HCT116 (cell line): ENCODE measurements at regions not wholly inside any gene's neighbourhood (a gene's known extent, or its start where the extent isn't known, plus 50 kb on each side); places are given as distances from the start of the nearest gene placed in this dataset.

Experiments used
- ATAC-seq: fragments of 200-7000 bp; cut with Tn5 transposase; 2 replicates; pipeline ENCODE4 v1.9.1; 2020; ENCODE audit warnings: mild to moderate bottlenecking, moderate library complexity
- BruUV-seq: library from RNA; stranded (reverse); fragments of 400-500 nt; replicated peaks from 2 replicates; lab custom pipeline; 2021; lab: Mats Ljungman, UMichigan
- CTCF ChIA-PET: fragments of 300-600 bp; sonication (Branson Sonifier 250); formaldehyde crosslinking; loops from one replicate; lab custom pipeline; 2021; ENCODE audit warnings: antibody characterized with exemption; lab: Charles Lee
- POLR2A ChIA-PET: fragments of 300-600, 350-600 bp; sonication (Branson Sonifier 250); formaldehyde crosslinking; loops from one replicate; lab custom pipeline; 2021; ENCODE audit warnings: antibody characterized with exemption; lab: Charles Lee
- RAD21 ChIA-PET, 2 experiments: fragments of 300-600 bp; sonication (Branson Sonifier 250); formaldehyde crosslinking; loops; one replicate each; lab custom pipeline; 2023; ENCODE audit warnings: low total read pairs in 2 of 2; ENCODE audit not compliant: uncharacterized antibody in 2 of 2, unreplicated experiment in 2 of 2, low non-redundant PET in 1 of 2; lab: Charles Lee
- DNase-seq: peaks from one replicate; pipeline ENCODE4 v3.0.0-alpha.2; 2010; ENCODE audit warnings: low read depth, low spot score
- H2AFZ ChIP-seq: fragments of 200-600 bp; shearing (Covaris generic), sonication (generic); 2 replicates; pipeline ENCODE4 v1.6.1; 2017; ENCODE audit warnings: low read depth, mixed run types, mixed read lengths, antibody characterized with exemption, low read length; ENCODE audit not compliant: poor library complexity, severe bottlenecking
- H3K27ac ChIP-seq: 2 replicates; pipeline ENCODE4 v1.5.1; 2012; ENCODE audit warnings: low read depth, low read length
- H3K27me3 ChIP-seq: fragments of 200-600 bp; sonication (generic); 2 replicates; pipeline ENCODE4 v1.6.1; 2016; ENCODE audit warnings: mixed run types, low read length, mixed read lengths; ENCODE audit not compliant: insufficient read depth
- H3K36me3 ChIP-seq, 2 experiments: fragments of 200-500 bp in 1 of 2; fragments of 200-600 bp in 1 of 2; sonication (Bioruptor generic) in 1 of 2; sonication (generic) in 1 of 2; 2 replicates each; pipeline versions ENCODE4 v1.5.1 to v1.6.1; 2014 to 2016; ENCODE audit warnings: low read length in 2 of 2, inconsistent platforms in 1 of 2, mixed read lengths in 1 of 2, mixed run types in 1 of 2; ENCODE audit not compliant: insufficient read depth in 2 of 2, control insufficient read depth in 1 of 2
- H3K4me1 ChIP-seq, 2 experiments: fragments of 200-600 bp in 1 of 2; sonication (generic) in 1 of 2; 2 replicates each; pipeline versions ENCODE4 v1.5.1 to v1.6.1; 2012 to 2017; ENCODE audit warnings: low read length in 2 of 2, inconsistent platforms in 1 of 2, mild to moderate bottlenecking in 1 of 2, mixed read lengths in 1 of 2, mixed run types in 1 of 2, moderate library complexity in 1 of 2; ENCODE audit not compliant: insufficient read depth in 2 of 2, control insufficient read depth in 1 of 2
- H3K4me2 ChIP-seq: fragments of 200-600 bp; sonication (generic); 2 replicates; pipeline ENCODE4 v1.6.1; 2017; ENCODE audit warnings: mixed run types, low read length, mixed read lengths
- H3K4me3 ChIP-seq, 2 experiments: fragments of 200-600 bp in 1 of 2; sonication (generic) in 1 of 2; replicated peaks in 1 of 2; 2 replicates each; pipeline ENCODE4 v1.5.1; 2011 to 2016; ENCODE audit warnings: low read length in 2 of 2, control low read depth in 1 of 2, low read depth in 1 of 2, mild to moderate bottlenecking in 1 of 2, mixed read lengths in 1 of 2, mixed run types in 1 of 2
- H3K79me2 ChIP-seq: fragments of 200-600 bp; sonication (generic); 2 replicates; pipeline ENCODE4 v1.6.1; 2017; ENCODE audit warnings: mild to moderate bottlenecking, mixed run types, low read length, moderate library complexity, mixed read lengths; ENCODE audit not compliant: insufficient read depth
- H3K9ac ChIP-seq: fragments of 200-600 bp; sonication (generic); 2 replicates; pipeline ENCODE4 v1.6.1; 2016; ENCODE audit warnings: low read length, mixed read lengths
- H3K9me2 ChIP-seq: fragments of 200-600 bp; sonication (generic), shearing (Covaris generic); 2 replicates; pipeline ENCODE4 v1.6.1; 2017; ENCODE audit warnings: mixed run types, mild to moderate bottlenecking, moderate library complexity; ENCODE audit not compliant: insufficient read depth
- H3K9me3 ChIP-seq, 2 experiments: fragments of 200-500 bp in 1 of 2; fragments of 200-600 bp in 1 of 2; sonication (Bioruptor generic) in 1 of 2; sonication (generic) in 1 of 2; 2 replicates each; pipeline ENCODE4 v1.6.1; 2014 to 2017; ENCODE audit warnings: low read length in 2 of 2, mixed read lengths in 2 of 2, inconsistent platforms in 1 of 2, low read depth in 1 of 2, mild to moderate bottlenecking in 1 of 2, mixed run types in 1 of 2, moderate library complexity in 1 of 2; ENCODE audit not compliant: control insufficient read depth in 1 of 2, insufficient read depth in 1 of 2
- H4K20me1 ChIP-seq: fragments of 200-600 bp; sonication (generic), shearing (Covaris generic); 2 replicates; pipeline ENCODE4 v1.6.1; 2017; ENCODE audit warnings: mixed run types, mild to moderate bottlenecking, moderate library complexity; ENCODE audit not compliant: insufficient read depth
- CBX3 ChIP-seq: IDR thresholded peaks from 2 replicates; pipeline ENCODE4 v1.6.1; 2012; ENCODE audit warnings: low read depth
- JUND ChIP-seq: IDR thresholded peaks from 2 replicates; pipeline ENCODE4 v1.6.1; 2012
- POLR2AphosphoS5 ChIP-seq: IDR thresholded peaks from 2 replicates; pipeline ENCODE4 v1.6.1; 2011; ENCODE audit warnings: mild to moderate bottlenecking, low read depth, low read length, moderate library complexity
- RAD21 ChIP-seq: IDR thresholded peaks from 2 replicates; pipeline ENCODE4 v1.6.1; 2012; ENCODE audit warnings: low read depth, mild to moderate bottlenecking
- SRF ChIP-seq: IDR thresholded peaks from 2 replicates; pipeline ENCODE4 v1.6.1; 2012; ENCODE audit warnings: low read depth
- TCF7L2 ChIP-seq: IDR thresholded peaks from 2 replicates; pipeline ENCODE4 v1.7.0; 2011; ENCODE audit warnings: borderline replicate concordance, inconsistent platforms; ENCODE audit not compliant: insufficient read depth, insufficient read length; ENCODE audit errors: extremely low read depth
- ZFX ChIP-seq: fragments of 450-650 bp; IDR thresholded peaks from 2 replicates; pipeline ENCODE4 v1.6.1; 2017
- ZNF274 ChIP-seq: fragments of 200-500 bp; sonication (Bioruptor generic); IDR thresholded peaks from 2 replicates; pipeline ENCODE4 v1.6.1; 2014; ENCODE audit warnings: mild to moderate bottlenecking, low read depth, low read length, inconsistent platforms
- intact Hi-C: fragments of 100-400 bp; cut with micrococcal nuclease; formaldehyde crosslinking; loops from 2 replicates; pipeline ENCODE4 v1.10.0; 2022
- TF ChIP-seq, protein P1 (sequence below): IDR thresholded peaks from 2 replicates; pipeline ENCODE4 v1.6.1; 2012; ENCODE audit warnings: low read depth
- TF ChIP-seq, protein P2 (sequence below): IDR thresholded peaks from 2 replicates; pipeline ENCODE4 v1.6.1; 2012
- TF ChIP-seq, protein P3 (sequence below), 3 experiments: fragments of 200-600 bp in 1 of 3; sonication (generic) in 1 of 3; IDR thresholded peaks in 2 of 3; conservative IDR thresholded peaks in 1 of 3; 2 replicates each; pipeline ENCODE4 v1.5.1; 2012 to 2017; ENCODE audit warnings: low read depth in 2 of 3, low read length in 2 of 3, antibody characterized with exemption in 1 of 3, borderline replicate concordance in 1 of 3, control low read depth in 1 of 3, mild to moderate bottlenecking in 1 of 3, mixed read lengths in 1 of 3, mixed run types in 1 of 3, moderate library complexity in 1 of 3; ENCODE audit not compliant: insufficient read depth in 1 of 3

DNA sequence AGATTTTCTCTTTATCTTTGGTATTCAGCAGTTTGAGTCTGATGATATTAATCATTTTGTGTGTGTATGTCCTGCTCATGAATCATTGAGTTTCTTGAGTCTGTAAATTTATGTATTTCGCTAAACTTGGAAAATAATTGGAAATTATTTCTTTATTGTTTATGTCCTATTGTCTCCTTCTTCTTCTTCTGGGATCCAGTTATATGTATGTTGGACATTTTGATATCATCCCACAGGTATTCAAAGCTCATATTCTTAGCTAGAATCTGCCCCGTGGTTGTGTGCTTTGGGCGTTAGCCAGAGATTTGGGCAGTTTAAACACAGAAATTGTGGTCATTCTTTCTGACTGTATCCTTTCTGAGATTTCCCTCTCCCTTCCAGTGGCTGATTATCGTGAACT, 243.0 kb upstream of the SPRED2 start:
- H2AFZ ChIP-seq, result no peak overlapping the region
- CTCF ChIA-PET, result no interaction called here
- H3K27me3 ChIP-seq, result no peaks in the 10 kb centered on the region
- intact Hi-C loops, result no loop called here
- H3K79me2 ChIP-seq, result no peaks in the 10 kb centered on the region
- no peak overlapping the region for H3K4me3 ChIP-seq
- H3K9me3 ChIP-seq, result no peaks in the 10 kb centered on the region
- no peaks in the 10 kb centered on the region for H4K20me1 ChIP-seq
- ATAC-seq (no peak), DNase-seq (no peak)
- RAD21 ChIA-PET, result no interaction called here
- H3K4me1 ChIP-seq, result no peaks in the 10 kb centered on the region
- TF ChIP-seq RAD21, result no peak
- TF ChIP-seq TCF7L2, result no peak
- no peak for TF ChIP-seq ZFX
- TF ChIP-seq, protein P1, sequence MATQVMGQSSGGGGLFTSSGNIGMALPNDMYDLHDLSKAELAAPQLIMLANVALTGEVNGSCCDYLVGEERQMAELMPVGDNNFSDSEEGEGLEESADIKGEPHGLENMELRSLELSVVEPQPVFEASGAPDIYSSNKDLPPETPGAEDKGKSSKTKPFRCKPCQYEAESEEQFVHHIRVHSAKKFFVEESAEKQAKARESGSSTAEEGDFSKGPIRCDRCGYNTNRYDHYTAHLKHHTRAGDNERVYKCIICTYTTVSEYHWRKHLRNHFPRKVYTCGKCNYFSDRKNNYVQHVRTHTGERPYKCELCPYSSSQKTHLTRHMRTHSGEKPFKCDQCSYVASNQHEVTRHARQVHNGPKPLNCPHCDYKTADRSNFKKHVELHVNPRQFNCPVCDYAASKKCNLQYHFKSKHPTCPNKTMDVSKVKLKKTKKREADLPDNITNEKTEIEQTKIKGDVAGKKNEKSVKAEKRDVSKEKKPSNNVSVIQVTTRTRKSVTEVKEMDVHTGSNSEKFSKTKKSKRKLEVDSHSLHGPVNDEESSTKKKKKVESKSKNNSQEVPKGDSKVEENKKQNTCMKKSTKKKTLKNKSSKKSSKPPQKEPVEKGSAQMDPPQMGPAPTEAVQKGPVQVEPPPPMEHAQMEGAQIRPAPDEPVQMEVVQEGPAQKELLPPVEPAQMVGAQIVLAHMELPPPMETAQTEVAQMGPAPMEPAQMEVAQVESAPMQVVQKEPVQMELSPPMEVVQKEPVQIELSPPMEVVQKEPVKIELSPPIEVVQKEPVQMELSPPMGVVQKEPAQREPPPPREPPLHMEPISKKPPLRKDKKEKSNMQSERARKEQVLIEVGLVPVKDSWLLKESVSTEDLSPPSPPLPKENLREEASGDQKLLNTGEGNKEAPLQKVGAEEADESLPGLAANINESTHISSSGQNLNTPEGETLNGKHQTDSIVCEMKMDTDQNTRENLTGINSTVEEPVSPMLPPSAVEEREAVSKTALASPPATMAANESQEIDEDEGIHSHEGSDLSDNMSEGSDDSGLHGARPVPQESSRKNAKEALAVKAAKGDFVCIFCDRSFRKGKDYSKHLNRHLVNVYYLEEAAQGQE, result no peak
- no peak for TF ChIP-seq ZNF274
- TF ChIP-seq SRF, result no peak
- no peak for TF ChIP-seq CBX3
- TF ChIP-seq JUND, result no peak
- TF ChIP-seq, protein P2, sequence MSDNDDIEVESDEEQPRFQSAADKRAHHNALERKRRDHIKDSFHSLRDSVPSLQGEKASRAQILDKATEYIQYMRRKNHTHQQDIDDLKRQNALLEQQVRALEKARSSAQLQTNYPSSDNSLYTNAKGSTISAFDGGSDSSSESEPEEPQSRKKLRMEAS, result no peak
- TF ChIP-seq POLR2AphosphoS5, result no peak
- TF ChIP-seq, protein P3, sequence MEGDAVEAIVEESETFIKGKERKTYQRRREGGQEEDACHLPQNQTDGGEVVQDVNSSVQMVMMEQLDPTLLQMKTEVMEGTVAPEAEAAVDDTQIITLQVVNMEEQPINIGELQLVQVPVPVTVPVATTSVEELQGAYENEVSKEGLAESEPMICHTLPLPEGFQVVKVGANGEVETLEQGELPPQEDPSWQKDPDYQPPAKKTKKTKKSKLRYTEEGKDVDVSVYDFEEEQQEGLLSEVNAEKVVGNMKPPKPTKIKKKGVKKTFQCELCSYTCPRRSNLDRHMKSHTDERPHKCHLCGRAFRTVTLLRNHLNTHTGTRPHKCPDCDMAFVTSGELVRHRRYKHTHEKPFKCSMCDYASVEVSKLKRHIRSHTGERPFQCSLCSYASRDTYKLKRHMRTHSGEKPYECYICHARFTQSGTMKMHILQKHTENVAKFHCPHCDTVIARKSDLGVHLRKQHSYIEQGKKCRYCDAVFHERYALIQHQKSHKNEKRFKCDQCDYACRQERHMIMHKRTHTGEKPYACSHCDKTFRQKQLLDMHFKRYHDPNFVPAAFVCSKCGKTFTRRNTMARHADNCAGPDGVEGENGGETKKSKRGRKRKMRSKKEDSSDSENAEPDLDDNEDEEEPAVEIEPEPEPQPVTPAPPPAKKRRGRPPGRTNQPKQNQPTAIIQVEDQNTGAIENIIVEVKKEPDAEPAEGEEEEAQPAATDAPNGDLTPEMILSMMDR (IDR thresholded peaks at IDR 0.05 in 2 of 3, conservative IDR thresholded peaks at IDR 0.05 in 1 of 3; ENCODE audit: borderline replicate concordance in 1 of 3, insufficient read depth in 1 of 3, low read depth in 2 of 3, low read length in 2 of 3), result no peak
- H3K9ac ChIP-seq, result no peak overlapping the region
- no peaks in the 10 kb centered on the region for H3K9me2 ChIP-seq
- POLR2A ChIA-PET, result no interaction called here
- no TSS peak for BruUV-seq
- no peaks in the 10 kb centered on the region for H3K36me3 ChIP-seq
- H3K27ac ChIP-seq, result no peak overlapping the region
- H3K4me2 ChIP-seq, result no peak overlapping the region
